SU-DHL-6 (cell line): ENCODE measurements at regions not wholly inside any gene's neighbourhood (a gene's known extent, or its start where the extent isn't known, plus 50 kb on each side); places are given as distances from the start of the nearest gene placed in this dataset.

Source experiments
- H2AFZ ChIP-seq: fragments of 200-600 bp; sonication (generic); 2 replicates; pipeline ENCODE4 v1.6.1; 2014; ENCODE audit warnings: low read depth, mild to moderate bottlenecking, moderate library complexity, mixed read lengths, antibody characterized with exemption, low read length; ENCODE audit not compliant: severe bottlenecking
- H3F3A ChIP-seq: fragments of 200-600 bp; shearing (Covaris generic); 2 replicates; pipeline ENCODE4 v1.6.0; 2016; ENCODE audit warnings: antibody characterized with exemption, mild to moderate bottlenecking; ENCODE audit not compliant: insufficient read depth
- H3K27ac ChIP-seq: fragments of 200-600 bp; sonication (generic); 2 replicates; pipeline ENCODE4 v1.5.1; 2016; ENCODE audit warnings: low read depth, mild to moderate bottlenecking, low read length, moderate library complexity, mixed read lengths
- H3K27me3 ChIP-seq: fragments of 200-600 bp; sonication (generic), shearing (Covaris generic); 2 replicates; pipeline ENCODE4 v1.6.0; 2014; ENCODE audit warnings: mild to moderate bottlenecking, low read length
- H3K36me3 ChIP-seq: fragments of 200-600 bp; sonication (generic); 2 replicates; pipeline ENCODE4 v1.6.1; 2014; ENCODE audit warnings: mild to moderate bottlenecking, low read length, mixed read lengths
- H3K4me2 ChIP-seq: fragments of 300-600, 200-600 bp; shearing (Covaris generic), sonication (generic); 2 replicates; pipeline ENCODE4 v1.6.0; 2014; ENCODE audit warnings: low read length, low read depth, mild to moderate bottlenecking; ENCODE audit not compliant: poor library complexity, severe bottlenecking
- H3K4me3 ChIP-seq: fragments of 200-600 bp; sonication (generic); 2 replicates; pipeline ENCODE4 v1.5.1; 2014; ENCODE audit warnings: antibody characterized with exemption, low read length, mild to moderate bottlenecking, mixed read lengths; ENCODE audit not compliant: insufficient read depth, poor library complexity, severe bottlenecking
- H3K79me2 ChIP-seq: fragments of 200-600 bp; sonication (generic); 2 replicates; pipeline ENCODE4 v1.6.1; 2014; ENCODE audit warnings: mild to moderate bottlenecking, low read length, moderate library complexity; ENCODE audit not compliant: insufficient read depth
- H3K9ac ChIP-seq: fragments of 200-600 bp; sonication (generic); 2 replicates; pipeline ENCODE4 v1.7.0; 2014; ENCODE audit warnings: mild to moderate bottlenecking, low read length
- H3K9me2 ChIP-seq: fragments of 200-600 bp; sonication (generic); replicated peaks from 2 replicates; pipeline ENCODE4 v1.6.1; 2014; ENCODE audit warnings: low read length; ENCODE audit not compliant: insufficient read depth
- H3K9me3 ChIP-seq: fragments of 200-600 bp; sonication (generic); 2 replicates; pipeline ENCODE4 v1.6.1; 2014; ENCODE audit warnings: low read length, mixed read lengths; ENCODE audit not compliant: insufficient read depth
- H4K20me1 ChIP-seq: fragments of 200-600 bp; sonication (generic); 2 replicates; pipeline ENCODE4 v1.6.1; 2014; ENCODE audit warnings: low read depth, mild to moderate bottlenecking, antibody characterized with exemption, low read length, moderate library complexity, mixed read lengths
- CTCF ChIP-seq: fragments of 200-600 bp; sonication (generic); IDR thresholded peaks from one replicate; pipeline ENCODE4 v1.5.1; 2017; ENCODE audit warnings: antibody characterized with exemption, mild to moderate bottlenecking, low read length, moderate library complexity; ENCODE audit not compliant: insufficient read depth, poor library complexity, severe bottlenecking
- EZH2phosphoT487 ChIP-seq: fragments of 200-600 bp; sonication (generic), shearing (Covaris generic); conservative IDR thresholded peaks from 2 replicates; pipeline ENCODE4 v1.6.1; 2018; ENCODE audit warnings: mild to moderate bottlenecking, antibody characterized with exemption, low read length, moderate library complexity, mixed read lengths

DNA sequence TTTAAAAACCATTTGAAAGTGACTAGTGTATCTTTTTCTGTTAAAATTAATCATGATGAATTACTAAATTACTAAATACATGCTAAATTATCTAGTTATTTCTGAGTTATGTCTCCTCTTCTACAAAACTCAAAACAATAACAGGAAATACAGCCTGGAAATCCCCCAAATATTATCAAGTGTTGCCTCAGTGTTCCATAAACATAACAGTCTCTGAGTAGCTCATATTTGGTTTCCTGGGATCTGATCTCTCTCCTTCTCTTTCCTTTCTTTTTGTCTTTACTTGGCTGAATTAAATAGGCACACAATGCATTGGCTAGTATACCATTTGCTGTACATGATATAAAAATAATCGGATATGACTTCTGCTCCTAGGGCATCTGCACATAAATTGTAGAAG lies 277.6 kb upstream of the IGFBP3 start:
- Histone ChIP-seq H3K79me2 (no peaks in the 10 kb centered on the region), H3K27me3 (no peaks in the 10 kb centered on the region), H3K9ac (no peak overlapping the region), H4K20me1 (no peaks in the 10 kb centered on the region), H3K4me2 (no peak overlapping the region), H3K9me3 (no peaks in the 10 kb centered on the region), H3K27ac (no peak overlapping the region), H3K4me3 (no peak overlapping the region), H3K36me3 (no peaks in the 10 kb centered on the region), H3F3A (no peaks in the 10 kb centered on the region), H3K9me2 (no peaks in the 10 kb centered on the region), H2AFZ (no peak overlapping the region)
- TF ChIP-seq CTCF (no peak), EZH2phosphoT487 (no peak)

DNA sequence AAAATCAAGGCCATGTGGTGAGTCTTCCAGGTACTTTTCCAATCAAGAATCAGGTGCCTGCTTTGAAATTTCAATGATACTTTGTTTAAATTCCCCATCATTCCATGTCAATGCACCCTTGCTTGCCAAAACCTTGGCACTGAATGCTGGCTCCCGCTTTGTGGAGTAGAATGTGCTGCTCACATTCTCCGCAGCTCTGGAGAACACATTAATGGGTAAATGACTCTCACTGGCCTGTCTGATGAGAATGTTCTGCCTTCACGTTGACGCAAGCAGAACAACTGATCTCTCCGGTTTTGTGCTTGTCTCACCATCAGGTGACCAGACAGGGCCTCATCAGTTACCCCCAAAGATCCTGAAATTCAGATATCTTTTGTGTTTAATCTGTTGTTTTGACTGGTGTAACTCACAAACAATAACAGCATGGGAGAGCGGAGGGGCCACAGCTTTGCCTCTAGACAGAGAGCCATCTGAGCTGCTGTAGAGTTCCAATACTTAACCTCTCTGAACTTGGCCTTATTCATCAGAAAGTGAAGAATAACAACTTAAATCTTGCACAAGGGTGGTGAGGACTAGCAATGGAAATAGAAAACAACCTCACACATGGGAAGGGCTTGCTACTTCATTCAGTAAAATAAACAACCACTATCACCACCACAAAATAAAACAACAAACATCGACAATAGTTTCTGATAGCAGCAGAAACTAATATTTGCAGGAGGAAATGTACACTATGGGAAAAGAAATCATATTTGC lies 276.9 kb upstream of the IGFBP3 start:
- H3F3A ChIP-seq = no peaks in the 10 kb centered on the region
- H3K9me3 ChIP-seq = no peaks in the 10 kb centered on the region
- no peaks in the 10 kb centered on the region for H3K79me2 ChIP-seq
- no peaks in the 10 kb centered on the region for H3K36me3 ChIP-seq
- H3K9ac ChIP-seq = no peak overlapping the region
- TF ChIP-seq EZH2phosphoT487 (no peak), CTCF (no peak)
- no peak overlapping the region for H3K27ac ChIP-seq
- H4K20me1 ChIP-seq = no peaks in the 10 kb centered on the region
- H3K4me2 ChIP-seq = no peak overlapping the region
- no peak overlapping the region for H3K4me3 ChIP-seq
- no peaks in the 10 kb centered on the region for H3K27me3 ChIP-seq
- no peak overlapping the region for H2AFZ ChIP-seq
- H3K9me2 ChIP-seq = no peaks in the 10 kb centered on the region

- no peaks in the 10 kb centered on the region for H3K79me2 ChIP-seq
- no peaks in the 10 kb centered on the region for H3K27me3 ChIP-seq
- no peaks in the 10 kb centered on the region for H3K9me2 ChIP-seq
- no peak overlapping the region for H3K4me3 ChIP-seq
- no peaks in the 10 kb centered on the region for H3K9me3 ChIP-seq
- no peaks in the 10 kb centered on the region for H4K20me1 ChIP-seq
- H3K27ac ChIP-seq = no peak overlapping the region
- TF ChIP-seq EZH2phosphoT487 (no peak), CTCF (no peak)
- no peaks in the 10 kb centered on the region for H3K36me3 ChIP-seq
- no peaks in the 10 kb centered on the region for H3F3A ChIP-seq
- H2AFZ ChIP-seq = no peak overlapping the region
- H3K9ac ChIP-seq = no peak overlapping the region
- H3K4me2 ChIP-seq = no peak overlapping the region
These were observed 274.9 kb upstream of the IGFBP3 start for GRCh38 chr7:46195934-46196333.
